NAMALWA (cell line): ENCODE measurements at regions not wholly inside any gene's neighbourhood (a gene's known extent, or its start where the extent isn't known, plus 50 kb on each side); places are given as distances from the start of the nearest gene placed in this dataset.
"Not testable (repeated sequence)": the region's sequence is repeated elsewhere in the genome, so short reads cannot be mapped to it uniquely, and the experiment has no call there.

ENCODE experiments used
- DNase-seq: peaks from one replicate; pipeline ENCODE4 v3.0.0-alpha.2; 2015; ENCODE audit warnings: low spot score

DNA sequence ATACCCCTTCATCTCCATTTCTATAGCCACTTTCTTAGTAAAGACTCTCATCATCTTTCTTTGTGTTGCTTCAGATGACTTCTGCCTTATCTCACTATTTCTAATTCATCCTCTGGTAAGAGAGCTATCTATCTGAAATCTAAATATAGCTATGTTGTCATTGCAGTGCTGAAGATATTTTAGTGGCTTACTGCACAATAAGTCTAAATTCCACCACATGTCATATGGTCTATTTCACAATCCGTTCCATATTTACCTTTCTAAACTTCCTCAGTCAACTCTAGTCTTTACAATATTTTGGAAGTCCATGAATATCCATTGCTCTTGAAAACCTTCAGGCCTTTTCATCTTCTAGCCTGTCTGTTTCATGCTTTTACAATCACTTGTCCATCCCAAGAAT is 465.1 kb upstream of the SLC10A2 start:
- DNase-seq: no peak

DNA sequence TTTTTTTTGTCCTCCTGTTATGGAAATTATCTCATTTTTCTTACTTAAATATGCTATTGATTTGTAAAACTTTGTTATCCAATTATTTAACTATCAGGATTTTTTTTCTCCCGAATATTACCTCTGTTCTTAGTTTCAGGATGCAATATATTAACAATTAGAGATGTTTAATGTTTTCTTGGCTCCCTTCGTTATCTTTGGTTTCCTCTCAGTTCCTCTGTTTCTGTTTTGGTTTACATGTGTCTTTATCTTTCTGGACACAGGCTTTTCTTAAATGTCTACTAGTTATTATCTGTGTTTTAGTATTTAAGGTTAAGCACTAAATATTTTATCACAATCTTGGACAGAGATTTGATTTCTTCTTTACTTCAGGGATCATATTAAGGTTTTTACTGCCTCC is 462.2 kb upstream of the SLC10A2 start:
- no peak for DNase-seq

DNA sequence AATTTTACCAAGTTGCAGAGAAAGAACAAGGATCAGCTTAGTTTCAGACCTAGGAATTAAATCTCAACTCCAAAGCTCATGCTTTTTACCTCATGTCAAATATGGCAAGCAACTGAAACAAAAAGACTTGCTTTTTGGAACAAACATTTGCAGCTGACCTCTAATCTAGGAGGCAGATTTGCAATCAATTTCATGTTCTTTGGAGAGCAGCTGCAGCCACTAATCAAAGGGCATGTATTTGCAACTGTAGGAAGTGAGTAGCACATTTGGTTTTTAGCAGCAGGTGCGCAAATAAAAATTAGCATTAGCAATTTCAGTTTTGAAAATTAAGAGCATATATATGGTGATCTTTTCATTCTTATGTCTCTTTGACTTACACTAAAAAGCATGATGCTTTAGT is 459.3 kb upstream of the SLC10A2 start:
- no peak for DNase-seq

DNA sequence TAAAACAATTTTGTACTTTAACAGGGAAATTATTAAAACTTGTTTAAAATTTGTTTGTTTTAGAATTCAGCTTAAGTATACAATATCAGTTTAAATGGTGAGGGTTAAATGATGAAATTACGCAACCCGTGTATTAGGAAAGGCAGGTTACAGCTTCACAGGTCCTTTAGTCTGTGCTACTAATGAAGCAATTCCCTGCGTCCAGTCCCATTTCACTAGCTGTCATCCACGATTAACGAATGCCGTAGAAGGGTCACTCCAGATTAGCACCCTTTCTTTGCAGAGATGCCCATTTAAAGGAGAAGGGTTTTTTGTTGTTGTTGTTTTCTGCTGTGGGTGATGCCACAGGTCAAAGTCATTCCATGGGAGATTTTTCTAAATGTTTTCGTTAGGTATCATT is 457.6 kb upstream of the SLC10A2 start:
- DNase-seq: no peak

DNA sequence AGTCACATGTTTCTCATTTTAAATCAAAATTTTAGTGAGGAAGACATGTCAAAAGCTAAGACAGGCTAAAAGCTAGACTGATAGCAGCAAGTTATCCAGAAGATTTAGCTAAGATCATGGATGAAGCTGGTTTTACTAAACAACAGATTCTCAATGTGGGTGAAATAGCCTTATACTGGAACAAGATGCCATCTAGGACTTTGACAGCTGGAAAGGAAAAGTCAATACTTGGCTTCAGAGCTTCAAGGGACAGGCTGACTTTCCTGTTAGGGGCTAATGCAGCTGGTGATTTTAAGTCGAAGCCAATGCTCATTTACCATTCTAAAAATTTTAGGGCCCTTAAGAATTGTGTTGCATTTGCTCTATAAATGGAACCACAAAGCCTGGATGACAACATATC is 455.3 kb upstream of the SLC10A2 start:
- DNase-seq: no peak

DNA sequence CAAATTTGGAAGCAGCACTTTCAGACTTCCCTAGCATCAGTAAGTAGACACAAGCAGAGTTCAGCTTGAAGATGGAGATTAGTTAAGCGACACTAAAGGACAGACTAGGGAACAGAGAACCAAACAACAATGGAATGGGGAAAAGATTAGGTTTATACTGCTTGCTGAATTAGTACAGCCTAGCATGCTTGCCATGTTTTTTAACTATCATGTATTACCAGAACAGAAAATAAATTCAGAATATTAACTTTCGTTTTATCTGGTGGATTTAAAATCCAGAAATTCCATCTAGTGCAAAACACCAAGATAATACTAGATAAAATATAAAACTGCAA is 451.5 kb upstream of the SLC10A2 start:
- no peak for DNase-seq

DNA sequence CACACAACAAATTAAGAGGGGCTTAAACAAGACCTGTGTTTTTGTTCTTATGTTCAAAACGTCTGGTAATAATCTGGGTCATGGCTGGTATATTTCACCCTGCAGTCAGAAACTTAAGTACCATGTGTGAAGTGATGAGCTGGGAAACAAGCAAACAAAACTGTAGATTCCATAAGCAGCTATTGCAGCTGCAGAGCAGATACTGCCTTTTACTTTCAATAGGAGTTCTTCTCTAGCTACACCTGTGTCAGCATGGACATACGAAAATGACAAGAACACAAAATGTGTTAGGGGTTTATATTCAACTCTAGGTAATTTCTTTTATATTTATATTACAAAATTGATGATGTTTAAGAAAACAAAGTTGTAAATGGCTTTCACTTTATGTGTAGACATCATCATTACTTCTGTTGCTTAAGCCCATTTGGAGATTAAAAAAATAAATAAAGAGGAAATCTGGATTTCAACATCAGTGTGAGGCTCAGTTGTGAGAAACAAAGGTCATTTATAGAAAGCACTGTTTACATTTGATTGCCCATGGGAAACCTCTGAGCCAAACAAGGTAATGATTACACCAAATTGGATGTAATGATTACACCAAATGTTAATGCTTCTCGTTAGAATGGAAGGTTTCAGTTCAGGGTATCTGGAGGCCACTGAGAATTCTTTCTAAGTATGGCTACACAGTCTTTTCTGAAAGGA is 451.0 kb upstream of the SLC10A2 start:
- no peak for DNase-seq

DNA sequence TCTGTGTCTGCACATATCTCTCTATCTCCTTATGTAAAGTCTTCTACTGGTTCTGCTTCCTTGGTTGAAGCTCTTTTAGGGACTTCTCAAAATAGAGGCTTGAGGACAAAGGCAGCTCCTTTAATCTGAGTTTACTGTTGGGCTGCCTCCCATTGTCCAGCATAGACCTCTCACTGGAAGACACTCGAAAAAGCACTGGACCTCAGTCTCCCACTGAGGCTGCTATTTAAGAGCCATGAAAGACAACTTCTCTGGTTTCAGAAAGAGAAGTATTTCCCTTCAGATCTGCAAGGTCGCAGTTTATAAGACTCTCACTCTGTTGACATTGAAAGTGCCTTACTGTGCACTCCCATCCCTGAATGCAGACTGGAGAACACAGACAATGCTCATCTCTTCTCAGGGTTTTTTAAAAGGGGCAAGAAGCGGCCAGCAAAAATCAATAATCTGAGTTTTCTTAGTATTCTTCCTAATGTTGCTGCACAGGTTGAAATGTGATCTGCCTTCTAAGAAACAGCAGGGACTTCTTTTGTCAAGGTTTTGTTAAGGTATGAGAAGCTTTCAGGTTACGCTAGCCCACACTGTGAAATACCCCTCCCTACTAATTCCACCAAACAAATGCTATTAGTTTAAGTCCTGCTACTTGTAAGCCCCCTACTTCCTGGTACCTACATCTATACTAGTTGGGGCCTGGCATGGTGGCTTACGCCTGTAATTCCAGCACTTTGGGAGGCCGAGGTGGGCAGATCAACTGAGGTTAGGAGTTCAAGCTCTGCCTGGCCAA is 450.0 kb upstream of the SLC10A2 start:
- no peak for DNase-seq

DNA sequence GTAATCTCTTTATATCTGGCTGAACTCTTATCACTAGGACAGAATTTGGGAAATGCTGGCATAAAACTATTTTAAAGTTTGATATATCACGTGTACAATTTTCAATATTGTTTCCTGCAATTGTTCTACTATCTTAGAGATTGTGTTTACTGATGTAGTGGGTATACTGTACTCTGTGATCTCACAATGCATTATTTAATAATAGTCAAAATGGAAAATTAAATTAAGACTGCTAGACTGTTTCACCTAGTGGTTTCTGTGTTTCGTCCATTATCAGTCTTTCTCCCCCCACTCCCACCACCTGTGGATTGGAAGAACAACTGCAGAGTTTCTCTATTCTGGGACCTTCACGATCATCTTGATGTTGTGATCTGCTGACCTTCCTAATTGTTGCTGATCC is 449.2 kb upstream of the SLC10A2 start:
- DNase-seq: no peak

DNA sequence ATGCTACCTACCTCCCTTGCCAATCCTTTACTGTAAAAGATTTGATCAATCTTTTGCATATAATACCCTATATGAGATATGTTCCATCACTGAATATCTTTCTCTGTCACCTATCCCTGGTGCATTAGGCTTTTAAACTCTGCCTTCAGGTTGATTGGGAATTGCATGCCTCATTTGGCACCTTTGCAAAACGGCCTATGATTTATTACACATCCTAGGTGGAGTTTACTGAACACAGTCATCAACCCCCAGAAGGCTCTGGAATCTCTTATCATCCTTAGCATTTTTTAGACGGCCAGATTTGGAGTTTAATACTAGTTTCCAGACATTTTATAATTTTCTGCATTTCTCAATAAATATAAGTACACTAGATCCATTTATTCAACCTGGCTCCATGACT is 448.4 kb upstream of the SLC10A2 start:
- no peak for DNase-seq

DNA sequence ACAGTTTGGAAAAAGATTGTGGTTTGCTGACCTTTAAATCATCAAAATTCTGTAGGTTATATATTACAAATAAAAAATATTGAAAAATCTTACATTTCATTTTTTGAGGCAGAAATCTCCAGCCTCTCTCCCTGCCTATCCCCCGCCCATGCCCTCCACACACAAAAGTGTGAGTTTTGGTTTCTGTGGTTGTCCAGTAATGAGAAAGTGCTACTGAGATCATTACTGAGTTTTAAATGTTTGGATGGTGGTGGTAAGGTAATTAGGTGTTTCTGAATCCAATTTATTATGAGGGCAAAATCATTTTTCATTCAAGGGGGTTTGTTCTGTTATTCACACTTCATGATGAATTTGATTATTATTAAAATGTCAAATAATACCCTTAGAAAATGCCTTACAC is 448.0 kb upstream of the SLC10A2 start:
- DNase-seq: no peak

DNA sequence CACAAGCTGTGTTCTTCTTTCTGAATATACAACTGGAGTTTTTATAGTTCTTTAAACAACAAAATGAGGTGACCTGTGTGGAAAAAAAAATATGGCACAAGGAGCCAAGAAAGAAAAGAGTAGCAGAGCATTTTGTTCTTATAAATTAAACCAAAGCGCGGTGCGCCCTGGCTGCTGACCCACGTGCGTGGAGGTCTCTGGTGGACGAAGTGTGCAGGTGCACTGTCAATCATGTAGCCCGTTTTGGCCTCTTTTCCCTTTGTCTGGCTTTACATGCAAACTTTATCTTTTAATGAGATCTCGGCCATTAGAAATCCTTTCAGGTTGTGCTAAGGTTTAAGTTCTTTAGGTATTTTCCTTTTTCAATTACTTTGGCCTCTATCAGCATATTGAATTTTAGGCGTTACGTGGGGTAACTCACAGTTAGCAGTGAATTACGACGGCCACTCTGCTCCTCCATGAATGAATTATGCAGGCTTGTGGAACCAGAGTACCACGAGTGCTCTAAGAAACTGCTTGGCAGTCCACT is 443.9 kb upstream of the SLC10A2 start:
- DNase-seq: no peak

DNA sequence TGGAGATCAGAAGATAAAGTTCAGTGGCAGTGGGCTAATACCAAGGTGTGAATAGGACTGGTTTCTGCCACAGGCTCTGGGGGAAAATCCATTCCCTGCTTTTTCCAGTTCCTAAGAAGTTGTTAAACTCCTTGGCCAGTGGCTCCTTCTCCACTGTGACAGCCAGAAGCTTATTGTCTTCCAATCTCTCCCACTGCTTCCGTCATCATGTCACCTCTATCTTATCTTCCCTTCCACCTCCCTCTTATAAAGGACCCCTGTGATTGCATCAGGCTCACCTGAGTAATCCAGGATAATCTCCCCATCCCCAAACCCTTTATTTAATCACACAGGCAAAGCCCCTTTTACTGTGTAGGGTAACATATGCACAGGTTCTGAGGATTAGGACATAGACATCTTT is 431.2 kb upstream of the SLC10A2 start:
- DNase-seq: no peak

DNA sequence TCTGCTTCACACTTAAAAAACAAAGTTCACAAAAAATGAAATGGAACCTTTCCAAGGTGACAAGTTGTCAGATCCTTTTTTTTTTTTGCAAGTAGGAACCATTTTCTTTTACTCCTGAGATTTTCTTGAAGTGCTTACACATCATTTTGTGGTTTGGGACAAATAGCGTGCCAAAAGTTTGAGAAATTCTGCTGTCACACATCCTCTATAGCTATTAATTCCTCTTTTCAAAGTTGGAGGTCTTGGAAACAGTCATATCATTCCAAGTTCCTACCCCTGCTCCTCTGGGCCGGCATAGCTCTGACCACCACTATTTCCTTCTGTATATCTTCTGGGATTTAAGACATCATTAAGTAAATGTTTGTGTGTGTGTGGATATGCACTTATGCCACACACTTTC is 421.6 kb upstream of the SLC10A2 start:
- DNase-seq: no peak

DNA sequence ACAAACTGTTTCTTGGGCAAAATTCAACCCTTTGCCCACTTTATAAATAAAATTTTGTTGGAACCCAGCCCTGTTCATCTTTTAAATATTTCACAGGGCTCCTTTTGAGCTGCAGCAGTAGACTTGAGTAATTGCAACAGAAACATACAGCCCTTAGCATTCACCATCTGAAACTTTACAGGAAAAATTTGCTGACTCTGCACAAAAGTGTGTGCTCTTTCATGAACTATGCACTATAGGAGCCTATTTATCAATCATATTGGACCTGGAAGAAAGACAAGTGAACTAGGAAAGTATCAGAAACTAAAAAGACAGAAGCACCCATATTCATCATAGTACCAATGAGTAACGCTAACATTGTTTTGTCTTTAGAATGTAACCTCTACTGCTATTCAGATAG is 406.9 kb upstream of the SLC10A2 start:
- no peak for DNase-seq

DNA sequence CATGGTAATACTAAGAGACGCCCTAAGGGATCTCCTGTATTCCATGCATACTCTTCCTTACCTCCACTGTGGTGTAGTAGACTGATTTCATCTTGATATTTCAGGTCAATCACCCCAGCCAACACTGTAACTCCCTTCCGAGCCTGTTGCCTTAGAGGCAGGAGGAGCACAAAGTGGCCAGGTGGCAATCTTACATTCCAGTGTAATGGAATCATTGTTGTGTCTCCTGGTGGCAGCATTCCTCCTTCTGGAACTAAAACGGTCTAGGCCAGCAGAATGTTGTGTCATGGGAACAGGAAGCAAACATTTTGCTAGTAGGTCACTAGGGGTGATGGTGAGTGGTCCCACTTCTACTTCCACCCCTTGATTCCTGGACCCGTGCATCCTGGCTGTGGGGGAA is 405.7 kb upstream of the SLC10A2 start:
- DNase-seq: no peak

DNA sequence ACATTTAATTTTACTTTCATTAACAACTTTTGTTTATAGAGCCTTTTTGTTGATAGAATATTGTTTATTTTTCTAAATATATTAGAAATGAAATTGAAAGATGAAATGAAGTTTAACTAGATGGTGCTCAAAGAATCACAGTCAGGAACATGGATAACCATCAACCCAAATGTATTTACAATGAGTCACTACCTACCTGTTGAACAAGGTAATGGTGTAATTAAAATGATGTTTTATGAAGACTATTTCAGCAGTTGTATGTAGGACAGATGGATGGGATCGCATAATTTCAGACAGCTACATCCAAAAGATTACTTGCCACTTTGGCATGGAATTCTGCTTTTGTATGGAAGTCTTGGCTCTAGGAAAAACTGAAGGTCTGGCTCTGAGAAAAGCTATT is 403.6 kb upstream of the SLC10A2 start:
- no peak for DNase-seq

DNA sequence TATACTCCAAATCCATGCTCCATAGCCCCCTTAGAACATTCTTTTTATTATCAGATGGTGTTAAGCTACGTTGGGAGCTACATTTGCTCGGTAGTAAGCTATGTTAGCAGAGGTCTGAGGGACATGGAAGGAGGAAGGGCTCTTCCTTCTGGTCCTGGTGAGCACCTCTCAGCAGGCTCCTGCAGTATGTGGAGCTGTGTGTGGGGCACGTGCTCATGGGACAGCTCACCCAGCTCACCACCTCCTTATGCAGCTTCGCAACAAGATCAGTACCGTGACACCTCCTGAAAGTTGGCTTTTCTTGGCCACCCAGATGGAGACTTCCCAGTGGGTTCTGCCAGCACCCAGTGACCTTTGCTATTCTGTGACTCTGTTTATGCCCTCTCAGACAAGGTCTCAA is 400.5 kb upstream of the SLC10A2 start:
- DNase-seq: no peak

DNA sequence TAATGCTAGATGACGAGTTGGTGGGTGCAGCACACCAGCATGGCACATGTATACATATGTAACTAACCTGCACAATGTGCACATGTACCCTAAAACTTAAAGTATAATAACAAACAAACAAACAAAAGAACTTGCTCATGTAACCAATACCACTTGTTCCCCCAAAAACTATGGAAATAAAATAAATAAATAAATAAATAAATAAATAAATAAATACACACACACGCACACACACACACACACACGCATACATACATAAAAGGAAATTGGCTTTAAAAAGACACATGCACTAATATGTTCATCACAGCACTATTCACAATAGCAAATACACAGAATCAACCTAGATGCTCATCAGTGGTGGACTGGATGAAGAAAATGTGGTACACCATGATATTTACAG is 394.0 kb upstream of the SLC10A2 start:
- DNase-seq: not testable (repeated sequence)

DNA sequence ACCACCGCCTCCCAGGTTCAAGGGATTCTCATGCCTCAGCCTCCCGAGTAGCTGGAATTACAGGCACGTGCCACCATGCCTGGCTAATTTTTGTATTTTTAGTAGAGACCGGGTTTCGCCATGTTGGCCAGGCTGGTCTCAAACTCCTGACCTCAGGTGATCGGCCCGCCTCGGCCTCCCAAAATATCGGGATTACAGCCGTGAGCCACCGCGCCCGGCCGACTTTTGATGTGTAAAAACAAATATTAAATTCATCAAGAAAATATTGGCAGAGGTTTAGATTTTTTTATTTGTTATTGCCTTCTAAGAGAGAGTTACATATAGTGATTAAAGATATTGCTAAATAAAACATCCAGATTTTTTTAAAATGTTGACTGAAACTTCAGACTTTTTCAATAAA is 390.8 kb upstream of the SLC10A2 start:
- not testable (repeated sequence) for DNase-seq

DNA sequence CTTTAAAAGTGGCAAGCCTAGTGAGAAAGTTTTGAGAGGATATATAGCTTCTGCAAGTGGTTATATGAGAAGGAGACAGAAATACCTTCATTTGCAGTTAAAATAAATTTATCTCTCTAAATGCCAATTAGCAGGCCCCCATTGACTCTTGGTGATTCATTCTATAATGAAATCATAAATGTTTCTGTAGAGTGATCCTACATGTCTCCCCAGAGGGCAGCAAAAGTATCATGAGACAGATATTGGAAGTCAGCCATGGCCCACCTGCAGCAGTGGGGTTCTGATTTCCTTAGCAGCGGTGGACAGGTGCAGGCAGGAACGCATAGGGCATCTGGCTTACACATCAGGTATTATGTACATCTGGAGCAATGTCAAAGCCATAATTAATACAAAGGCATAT is 385.4 kb upstream of the SLC10A2 start:
- peak; percentile 32 for DNase-seq

DNA sequence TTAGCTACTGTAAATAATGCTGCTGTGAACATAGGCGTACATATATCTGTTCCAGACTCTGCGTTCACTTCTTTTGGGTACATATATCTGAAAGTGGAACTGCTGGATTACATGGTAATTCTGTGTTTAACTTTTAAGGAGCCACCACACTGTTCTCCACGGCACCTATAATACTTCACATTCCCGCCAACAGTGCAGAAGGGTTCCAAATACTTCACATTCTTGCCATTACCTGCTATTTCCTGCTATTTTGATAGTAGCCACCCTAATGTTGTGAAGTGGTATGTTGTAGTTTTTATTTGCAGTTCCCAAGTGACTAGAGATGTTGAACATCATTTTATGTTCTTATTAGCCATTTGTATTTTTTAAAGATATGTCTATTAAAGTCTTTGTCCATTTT is 377.4 kb upstream of the SLC10A2 start:
- no peak for DNase-seq

DNA sequence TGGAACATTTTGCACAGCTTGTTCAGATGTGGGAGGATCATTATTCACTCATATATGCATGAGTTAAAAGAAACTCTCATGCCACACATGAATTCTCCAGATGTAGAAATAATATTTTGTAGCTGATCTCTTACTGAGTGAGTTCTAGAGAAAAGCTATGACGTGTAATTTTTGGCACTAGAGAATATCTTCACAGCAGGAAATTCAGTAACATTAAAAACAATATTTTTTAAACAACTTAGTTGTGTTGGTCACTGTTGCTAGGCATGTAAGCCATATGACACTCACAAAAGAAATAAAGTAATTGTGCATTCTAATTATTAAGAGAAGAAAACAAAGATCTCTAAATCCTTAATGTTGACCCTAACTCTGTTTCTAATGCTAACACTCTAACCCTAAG is 371.4 kb upstream of the SLC10A2 start:
- DNase-seq: no peak
